Gastrocnemius medialis (tissue), 4 donors: ENCODE measurements at regions not wholly inside any gene's neighbourhood (a gene's known extent, or its start where the extent isn't known, plus 50 kb on each side); places are given as distances from the start of the nearest gene placed in this dataset.

Experiments
- CTCF ChIP-seq, 5 experiments: fragments of 450-650 bp in 3 of 5; fragments of 200-600 bp in 2 of 5; sonication (generic) in 2 of 5; IDR thresholded peaks in 4 of 5; conservative IDR thresholded peaks in 1 of 5; 1 replicate in 4 of 5; 2 replicates in 1 of 5; pipeline ENCODE4 v1.5.1; 2016 to 2019; ENCODE audit warnings: antibody characterized with exemption in 5 of 5, mild to moderate bottlenecking in 3 of 5, moderate library complexity in 3 of 5
- POLR2A ChIP-seq, 2 donors: fragments of 450-650 bp; IDR thresholded peaks; one replicate each; pipeline ENCODE4 v1.6.1; 2017; ENCODE audit warnings: antibody characterized with exemption in 2 of 2, mild to moderate bottlenecking in 2 of 2, moderate library complexity in 2 of 2

GRCh38 chr9:89780959-89781358 is 176.1 kb downstream of the GADD45G start:
- TF ChIP-seq CTCF (IDR thresholded peaks at IDR 0.05 in 4 of 5, conservative IDR thresholded peaks at IDR 0.05 in 1 of 5) = no peak
- no peak for TF ChIP-seq POLR2A (IDR thresholded peaks at IDR 0.05)
